ENCODE measurements at regions not wholly inside any gene's neighbourhood (a gene's known extent, or its start where the extent isn't known, plus 50 kb on each side); places are given as distances from the start of the nearest gene placed in this dataset.
A peak's percentile ranks its signal among the peaks of the same experiment; 100 is the strongest.

- DNase-seq = peak; percentile 76 to 85
Measured at GRCh38 chr1:181142096-181142958, 53.8 kb downstream of the IER5 start.

DNA sequence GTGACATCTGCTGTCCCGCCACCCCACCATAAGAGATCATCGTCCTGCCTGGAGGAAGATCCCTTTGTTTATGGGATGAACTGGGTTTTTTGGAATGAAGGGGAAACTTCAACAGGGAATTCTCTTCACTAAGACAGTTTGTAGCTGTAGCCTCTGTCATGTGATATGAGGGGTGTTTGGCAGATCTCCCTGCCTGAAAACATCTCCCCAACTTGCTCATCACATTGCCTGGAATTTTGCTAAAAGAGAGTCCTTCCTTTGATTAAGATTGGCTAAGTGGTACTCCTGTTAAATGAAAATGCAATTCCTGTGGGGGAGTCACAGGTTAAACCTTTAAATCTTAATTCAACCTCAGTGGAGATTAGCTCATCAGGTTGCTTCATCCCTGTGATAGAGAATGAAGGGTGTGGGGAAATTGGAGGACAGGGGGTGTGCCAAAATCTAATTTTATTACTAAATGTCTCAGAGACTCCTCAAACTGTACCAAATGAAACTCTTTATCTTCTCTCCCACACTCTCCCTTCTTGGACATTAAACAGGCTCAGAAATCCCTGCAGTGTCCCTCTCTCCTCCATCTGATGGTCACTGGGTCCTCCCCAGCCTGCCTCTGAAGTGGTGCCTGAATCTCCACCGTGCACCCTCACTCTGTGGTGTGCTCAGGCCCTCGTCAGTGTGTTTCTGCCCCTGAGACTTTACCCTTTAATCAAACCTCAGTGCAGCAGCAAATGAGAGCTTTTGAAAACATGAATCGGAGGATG is 54.8 kb downstream of the IER5 start:
- DNase-seq = no peak

DNA sequence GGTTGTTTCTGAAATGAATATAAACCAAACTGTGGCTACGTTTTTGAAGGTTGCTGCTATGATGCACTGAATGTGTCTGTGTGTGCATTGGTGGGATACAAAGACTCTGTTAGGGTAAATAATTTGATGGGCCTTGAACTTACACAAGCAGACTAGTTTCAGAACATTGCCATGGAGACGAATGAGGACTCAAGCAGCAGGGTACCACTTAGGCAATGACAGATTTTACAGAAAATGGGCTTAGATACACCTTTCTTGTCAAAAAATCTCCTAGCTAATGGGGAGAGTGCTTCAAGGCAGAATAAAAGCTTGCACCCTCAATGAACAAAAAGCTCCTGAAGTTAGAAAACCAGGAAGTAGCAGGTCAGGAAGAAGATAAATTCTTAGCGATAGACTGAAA is 55.7 kb downstream of the IER5 start:
- no peak for DNase-seq

DNA sequence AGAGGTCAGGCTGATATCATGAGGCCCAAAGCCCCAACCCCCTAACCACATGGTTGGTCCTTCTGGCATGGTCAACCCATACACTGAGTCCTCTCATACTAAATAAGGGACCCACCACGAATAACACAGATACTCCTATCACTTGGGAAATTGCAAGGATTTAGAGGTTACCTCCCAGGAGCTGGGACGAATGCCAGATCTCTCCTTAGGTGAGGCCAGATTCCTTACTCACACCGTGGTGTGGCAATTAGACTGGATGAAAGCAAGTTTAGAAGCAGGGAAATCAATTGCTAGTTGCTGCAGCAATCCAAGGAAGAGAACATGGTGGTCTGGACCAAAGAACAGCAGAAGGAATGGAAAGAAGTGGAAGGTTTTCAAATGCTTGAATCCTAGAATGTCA is 60.1 kb downstream of the IER5 start:
- no peak for DNase-seq

DNA sequence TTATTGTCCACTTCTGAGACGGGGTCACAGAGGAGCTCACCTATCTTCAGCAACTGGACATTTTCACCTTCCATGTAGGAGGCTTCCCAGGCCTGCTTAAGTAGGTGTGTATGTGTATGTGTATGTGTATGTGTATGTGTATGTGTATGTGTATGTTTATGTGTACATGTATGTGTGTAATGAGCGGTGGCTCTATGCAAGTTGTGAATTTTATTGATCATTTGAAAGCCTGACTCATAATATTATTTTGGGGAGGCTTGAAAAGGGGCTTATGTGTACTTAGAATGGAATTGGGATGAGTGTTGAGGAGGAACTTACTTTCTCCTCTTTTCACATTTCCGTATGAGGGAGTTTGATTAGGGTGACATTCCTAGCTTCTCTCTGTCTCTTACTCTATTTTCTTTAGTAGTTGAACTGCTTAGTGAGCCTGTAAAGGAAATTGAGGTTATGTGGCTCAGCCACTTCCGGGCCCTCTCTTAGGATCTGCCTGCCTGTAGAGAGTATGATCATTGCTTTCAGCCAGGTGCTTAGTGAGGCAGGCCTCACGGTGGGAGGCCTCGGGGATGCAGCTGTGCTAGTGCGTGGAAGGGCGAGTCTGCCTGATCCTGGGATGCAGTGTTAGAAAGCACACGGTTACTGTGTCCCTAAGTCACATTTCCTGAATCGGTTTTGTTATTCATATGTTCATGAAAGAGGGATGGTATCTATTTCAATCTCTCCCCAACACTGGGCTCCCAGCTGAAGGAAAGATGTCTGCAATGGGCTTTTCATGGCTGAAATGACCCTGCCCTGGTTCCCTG is 61.0 kb downstream of the IER5 start:
- no peak for DNase-seq

DNA sequence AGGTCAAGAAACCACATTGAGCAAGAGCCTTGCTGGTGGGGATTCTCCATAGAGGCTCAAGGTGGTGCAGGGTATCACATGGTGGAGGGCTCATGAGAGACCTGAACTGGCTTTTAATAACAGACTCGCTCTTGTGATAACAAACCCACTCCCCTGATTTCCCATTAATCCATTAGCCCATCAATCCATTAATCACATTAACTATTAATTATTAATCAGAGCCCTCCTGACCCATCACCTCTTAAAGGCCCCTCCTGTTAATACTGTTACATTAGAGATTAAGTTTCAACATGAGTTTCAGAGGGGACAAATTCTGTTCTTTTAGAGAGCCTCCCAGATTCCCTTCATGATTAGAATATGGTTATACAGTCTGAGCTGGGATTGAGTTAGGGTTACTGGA is 61.8 kb downstream of the IER5 start:
- no peak for DNase-seq

DNA sequence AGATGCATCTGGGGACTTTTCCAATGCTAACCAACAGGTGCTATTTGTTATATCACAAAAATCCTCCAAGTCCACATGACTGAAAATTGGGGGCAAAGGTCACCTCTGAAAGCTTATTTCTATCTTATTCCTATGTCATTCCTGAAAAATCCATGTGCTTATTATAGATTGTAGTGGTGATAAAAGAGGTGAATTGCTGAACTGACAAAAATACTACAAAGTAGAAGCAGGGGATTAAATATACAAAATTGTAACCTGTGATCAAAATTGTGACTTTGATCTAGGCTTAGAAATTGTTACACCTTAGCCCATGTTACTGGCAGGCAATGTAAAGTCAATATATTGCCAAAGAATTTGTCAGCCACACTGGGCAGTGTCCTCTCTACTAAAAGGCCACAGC is 62.3 kb downstream of the IER5 start:
- no peak for DNase-seq

- no peak for DNase-seq
Measured at GRCh38 chr1:181151378-181152326, 63.2 kb downstream of the IER5 start.

DNA sequence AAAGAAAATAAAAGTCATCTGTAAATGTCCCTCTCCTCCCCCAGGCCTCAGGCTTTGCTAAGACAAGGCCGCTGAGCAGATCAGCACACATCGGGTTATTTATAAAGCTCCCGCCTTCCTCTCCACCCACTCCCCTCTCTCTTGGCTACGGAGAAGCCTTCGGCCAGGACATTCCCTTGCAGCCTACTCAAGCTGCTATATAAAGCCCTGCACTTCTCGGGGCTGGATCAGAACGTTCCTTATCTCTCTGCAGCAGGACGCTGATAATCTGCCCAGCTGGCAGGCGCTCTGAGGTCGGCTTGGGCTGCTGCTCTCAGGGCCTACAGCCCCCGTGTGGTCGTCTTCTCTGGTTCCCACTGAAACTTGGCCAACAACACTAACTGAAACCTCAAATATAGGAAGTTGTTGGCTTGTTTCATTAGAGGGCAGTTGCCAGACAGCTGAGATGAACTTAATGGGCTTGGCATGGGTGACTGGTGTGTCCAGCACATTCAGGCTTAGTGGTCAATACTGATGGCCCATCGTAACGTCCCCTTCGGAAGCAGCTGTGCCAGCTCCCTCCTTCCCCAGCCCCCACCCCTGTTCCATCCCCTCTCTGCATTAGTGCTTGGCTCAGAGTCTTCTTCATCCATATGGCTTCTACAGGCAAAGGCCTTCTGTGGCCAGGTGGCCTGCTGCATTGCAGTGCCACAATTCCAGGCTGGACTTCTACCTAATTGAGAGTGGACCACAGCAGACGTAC is 64.6 kb downstream of the IER5 start:
- DNase-seq = peak in 1 of 2 experiments; percentile 31

GRCh38 chr1:181153634-181153961 is 65.1 kb downstream of the IER5 start:
- no peak for DNase-seq

DNA sequence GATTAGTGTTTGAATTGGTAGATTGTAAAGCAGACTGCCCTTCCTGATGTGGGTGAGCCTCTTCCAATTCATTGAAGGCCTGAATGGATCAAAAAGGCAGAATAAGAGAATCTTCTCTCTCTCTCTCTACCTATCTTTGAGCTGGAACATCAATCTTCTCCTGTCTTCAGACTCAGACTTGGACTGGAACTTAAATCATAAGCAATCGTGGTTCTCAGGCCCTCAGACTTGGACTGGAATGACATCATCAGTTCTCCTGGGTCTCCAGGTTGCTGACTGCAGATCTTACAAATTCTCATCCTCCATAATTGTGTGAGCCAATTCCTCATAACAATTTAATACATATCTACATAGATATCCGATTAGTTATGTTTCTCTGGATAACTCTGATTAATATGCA is 66.8 kb downstream of the IER5 start:
- no peak for DNase-seq

DNA sequence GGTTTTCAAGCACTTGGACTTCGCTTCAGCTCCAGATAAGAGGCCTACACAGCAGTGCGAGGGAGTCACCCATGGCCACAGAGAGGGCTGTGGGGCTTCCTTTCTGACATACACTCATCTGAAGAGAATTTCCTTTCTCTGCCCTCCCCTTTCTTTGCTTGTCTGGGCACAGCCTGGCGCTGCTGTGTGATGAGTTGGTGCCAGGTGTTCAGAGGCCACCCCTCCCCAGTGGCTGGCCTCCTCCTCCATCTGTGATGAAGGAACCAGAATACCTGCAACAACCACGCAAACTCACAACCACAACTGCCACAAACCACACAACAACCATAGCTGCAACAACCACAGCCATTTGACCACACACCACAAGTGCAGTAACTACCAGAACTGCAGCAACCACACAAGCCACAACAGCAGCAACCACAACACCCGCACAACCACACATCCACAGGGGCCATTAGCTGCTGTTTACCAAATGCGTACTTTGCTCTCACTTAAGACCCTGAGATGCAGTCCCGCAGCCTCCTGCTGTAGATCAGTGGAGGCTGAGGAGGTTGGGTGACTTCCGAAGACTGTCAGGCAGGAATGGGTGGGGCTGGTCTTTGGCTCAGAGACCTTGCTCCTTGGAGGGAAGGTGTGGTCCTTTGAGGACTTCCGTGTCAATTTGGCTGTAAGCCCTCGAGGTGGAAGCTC is 71.1 kb downstream of the IER5 start:
- DNase-seq = no peak

GRCh38 chr1:181160322-181160721 is 71.8 kb downstream of the IER5 start:
- no peak for DNase-seq

DNA sequence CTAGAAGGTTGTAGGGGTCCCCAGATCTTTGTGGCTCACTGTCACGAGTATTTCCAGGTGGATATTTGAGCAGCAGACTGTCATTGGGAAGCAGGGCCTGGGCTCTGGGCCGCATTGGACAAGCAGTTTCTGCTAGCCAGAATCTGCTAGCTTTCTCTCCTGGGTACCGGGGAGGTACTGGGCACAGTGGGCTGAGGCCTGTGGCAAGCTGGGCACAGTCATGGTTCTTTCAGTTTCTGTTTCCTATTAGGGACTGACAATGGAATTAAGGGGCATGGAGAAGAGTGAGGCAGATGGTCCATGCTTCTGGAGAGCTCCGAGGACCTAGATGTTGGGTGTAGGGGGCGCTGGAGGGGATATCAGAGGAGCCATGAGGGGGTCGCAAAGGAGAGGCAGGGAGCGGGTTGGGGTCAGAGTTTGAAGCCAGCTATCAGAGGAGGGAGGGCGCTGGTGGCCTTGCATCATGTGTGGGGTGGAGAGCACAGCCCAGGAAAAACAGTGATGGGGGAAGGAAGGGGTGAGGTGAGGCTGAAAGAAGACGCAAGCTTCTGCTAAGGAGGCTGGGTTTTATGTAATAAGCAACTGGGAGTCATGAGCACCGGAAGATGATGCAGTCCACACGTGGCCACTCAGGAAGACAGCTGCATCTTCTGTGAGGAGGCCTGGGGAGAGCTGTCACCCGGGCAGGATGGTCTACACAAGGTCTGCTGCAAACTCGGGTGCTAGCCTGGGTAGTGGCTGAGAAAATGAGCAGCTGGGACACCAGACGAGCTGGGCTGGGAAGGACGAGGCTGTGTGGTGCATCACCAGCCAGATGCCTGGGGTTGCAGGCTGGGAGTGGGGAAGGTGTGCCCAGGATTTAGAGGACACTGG is 72.7 kb downstream of the IER5 start:
- peak in 1 of 2 experiments; percentile 15 for DNase-seq

GRCh38 chr1:181163662-181164061 is 75.2 kb downstream of the IER5 start:
- DNase-seq = no peak

DNA sequence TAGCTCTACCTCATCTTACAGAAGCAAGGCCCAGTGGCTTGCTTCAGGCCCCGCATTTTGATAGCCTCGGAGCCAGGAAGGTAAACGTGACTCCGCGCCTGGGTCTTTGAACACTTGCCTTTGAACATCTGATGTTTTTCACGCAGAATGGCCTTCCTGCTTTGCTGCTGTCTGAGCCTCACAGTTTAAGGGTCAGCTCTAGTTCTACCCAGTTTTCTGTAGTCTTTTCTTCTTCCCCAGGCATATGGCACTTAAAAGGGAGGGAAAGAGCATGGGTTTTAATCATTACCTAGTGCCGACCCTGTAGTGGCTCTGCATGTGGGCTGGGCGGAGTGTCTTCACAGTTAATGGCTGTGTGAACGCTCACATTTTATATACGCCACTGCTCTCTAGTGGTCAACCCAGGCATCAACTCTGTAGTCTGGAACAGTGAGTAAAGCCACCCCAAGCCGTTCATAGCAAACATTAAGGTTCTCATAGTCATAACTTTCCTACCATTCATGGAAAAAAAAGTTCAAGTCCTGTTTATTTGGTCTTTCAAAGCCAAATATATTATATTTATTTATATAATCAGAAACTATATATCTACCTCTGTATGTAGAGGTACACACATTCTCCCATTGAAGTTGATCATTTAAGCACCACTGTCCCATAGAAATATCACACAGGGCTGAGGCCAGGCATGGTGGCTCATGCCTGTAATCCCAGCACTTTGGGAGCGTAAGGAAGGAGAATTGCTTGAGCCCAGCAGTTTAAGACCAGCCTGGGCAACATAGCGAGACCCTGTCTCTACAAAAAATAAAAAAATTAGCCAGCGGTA is 78.1 kb downstream of the IER5 start:
- DNase-seq = peak; percentile 83 to 90

DNA sequence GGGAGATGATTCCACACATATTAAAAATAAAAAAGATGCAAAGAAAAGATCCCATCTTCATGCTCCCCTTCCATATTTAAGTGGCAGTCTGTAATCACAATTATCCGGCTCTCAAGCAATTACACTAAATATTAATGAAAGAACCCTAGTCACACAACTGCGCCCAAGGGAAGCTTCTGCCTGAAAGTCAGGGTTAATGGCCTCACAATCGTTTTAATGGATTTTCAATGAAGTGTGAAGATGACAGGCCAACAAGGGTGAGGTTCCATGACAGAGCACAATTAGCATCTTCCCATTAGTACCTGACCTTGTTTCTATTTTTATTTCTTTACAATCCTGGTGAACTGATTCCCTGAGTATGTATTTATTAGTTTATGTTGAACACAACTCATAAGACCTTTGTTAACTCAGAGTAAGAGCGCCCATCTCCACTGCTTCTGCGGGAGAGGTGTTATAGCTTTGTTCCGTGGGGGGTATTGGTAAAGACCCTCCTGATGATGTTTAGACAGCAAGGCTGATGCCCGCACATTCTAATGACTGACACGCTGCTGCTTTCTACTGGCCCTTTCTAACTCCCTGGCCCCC is 80.9 kb downstream of the IER5 start:
- no peak for DNase-seq

GRCh38 chr1:181170194-181170593 is 81.7 kb downstream of the IER5 start:
- no peak for DNase-seq

DNA sequence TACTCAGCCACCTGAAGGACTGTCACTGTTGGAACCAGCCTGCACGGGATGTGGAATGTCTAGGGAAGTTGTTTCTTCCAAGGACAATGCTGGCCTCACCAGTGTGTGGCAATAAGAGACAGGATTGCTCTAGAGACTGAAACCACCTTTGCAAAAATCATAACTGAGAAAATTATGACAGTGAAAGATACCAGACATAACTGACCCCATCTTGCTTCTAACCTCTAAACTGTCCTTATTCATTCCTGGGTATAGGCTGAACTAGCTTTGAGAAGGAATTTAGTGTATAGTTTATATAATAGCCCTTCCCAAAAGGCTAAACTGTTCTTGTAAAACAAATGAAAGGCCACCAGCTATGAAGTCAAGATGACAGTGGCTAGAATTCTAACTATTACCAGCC is 83.6 kb downstream of the IER5 start:
- DNase-seq = no peak

Measured in NCI-H524 (cell line).